GM12864 (cell line): ENCODE measurements at regions not wholly inside any gene's neighbourhood (a gene's known extent, or its start where the extent isn't known, plus 50 kb on each side); places are given as distances from the start of the nearest gene placed in this dataset.

Experiments used
- DNase-seq: peaks from one replicate; pipeline ENCODE4 v3.0.0-alpha.2; 2011; ENCODE audit warnings: low read depth
- H3K4me3 ChIP-seq: 2 replicates; pipeline ENCODE4 v1.5.1; 2011; ENCODE audit warnings: mild to moderate bottlenecking, low read depth, low read length, control low read depth
- TF ChIP-seq, protein P1 (sequence below): IDR thresholded peaks from 2 replicates; pipeline ENCODE4 v1.5.1; 2011; ENCODE audit warnings: low read depth, mild to moderate bottlenecking, moderate library complexity, low read length, control low read depth, inconsistent platforms; ENCODE audit errors: missing control alignments

DNA sequence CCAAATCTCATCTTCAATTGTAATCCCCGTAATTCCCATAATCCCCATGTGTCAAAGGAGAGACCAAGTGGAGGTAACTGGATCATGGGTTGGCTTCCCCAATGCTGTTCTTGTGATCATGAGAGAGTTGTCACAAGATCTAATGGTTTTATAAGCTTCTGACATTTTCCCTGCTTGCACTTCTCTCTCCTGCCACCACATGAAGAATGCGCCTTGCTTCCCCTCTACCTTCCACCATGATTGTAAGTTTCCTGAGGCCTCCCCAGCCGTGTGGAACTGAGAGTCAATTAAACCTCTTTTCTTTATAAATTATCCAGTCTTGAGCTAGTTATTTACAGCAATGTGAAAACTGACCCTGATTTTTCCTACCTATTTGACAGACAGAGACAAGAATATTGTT lies 162.5 kb upstream of the SYT6 start:
- no peak overlapping the region for H3K4me3 ChIP-seq
- TF ChIP-seq, protein P1, sequence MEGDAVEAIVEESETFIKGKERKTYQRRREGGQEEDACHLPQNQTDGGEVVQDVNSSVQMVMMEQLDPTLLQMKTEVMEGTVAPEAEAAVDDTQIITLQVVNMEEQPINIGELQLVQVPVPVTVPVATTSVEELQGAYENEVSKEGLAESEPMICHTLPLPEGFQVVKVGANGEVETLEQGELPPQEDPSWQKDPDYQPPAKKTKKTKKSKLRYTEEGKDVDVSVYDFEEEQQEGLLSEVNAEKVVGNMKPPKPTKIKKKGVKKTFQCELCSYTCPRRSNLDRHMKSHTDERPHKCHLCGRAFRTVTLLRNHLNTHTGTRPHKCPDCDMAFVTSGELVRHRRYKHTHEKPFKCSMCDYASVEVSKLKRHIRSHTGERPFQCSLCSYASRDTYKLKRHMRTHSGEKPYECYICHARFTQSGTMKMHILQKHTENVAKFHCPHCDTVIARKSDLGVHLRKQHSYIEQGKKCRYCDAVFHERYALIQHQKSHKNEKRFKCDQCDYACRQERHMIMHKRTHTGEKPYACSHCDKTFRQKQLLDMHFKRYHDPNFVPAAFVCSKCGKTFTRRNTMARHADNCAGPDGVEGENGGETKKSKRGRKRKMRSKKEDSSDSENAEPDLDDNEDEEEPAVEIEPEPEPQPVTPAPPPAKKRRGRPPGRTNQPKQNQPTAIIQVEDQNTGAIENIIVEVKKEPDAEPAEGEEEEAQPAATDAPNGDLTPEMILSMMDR: no peak
- no peak for DNase-seq

DNA sequence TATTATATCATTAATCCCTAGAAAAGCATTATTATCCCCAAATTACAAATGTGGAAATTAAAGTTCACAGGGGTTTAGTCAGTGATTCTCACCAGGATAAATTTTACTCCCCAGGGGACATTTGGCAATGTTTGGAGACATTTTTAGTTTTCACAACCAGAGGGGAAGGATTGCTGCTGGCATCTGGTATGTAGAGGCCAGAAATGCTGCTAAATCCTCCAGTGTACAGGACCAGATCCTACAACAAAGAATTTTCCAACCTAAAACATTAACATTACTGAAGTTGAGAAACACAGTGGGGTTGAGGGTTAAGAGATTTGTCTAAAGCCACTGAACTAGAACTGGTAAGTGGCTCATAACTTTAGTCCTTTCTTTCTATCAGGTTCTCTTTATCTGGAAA lies 162.0 kb upstream of the SYT6 start:
- DNase-seq: no peak
- no peak overlapping the region for H3K4me3 ChIP-seq
- TF ChIP-seq, protein P1: no peak

DNA sequence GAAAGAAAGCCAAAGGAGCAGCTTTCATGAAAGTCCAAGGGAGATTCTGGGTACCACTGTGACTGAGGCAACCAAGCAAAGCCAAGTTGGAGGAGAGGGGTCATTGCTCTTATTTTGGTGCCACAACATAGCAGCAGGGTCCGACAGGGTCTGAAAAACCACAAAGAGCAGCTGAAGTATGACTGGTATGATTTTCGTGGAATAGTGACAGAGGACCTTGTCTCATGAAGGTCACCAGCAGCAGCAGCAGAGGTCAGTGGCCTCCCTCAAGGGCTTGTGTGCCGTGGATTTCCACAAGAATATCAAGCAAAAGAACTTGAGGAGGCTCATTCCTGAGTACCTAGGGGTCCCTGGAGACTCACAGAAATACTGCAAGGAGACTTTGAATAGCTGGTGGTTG lies 160.9 kb upstream of the SYT6 start:
- TF ChIP-seq, protein P1: no peak
- DNase-seq: no peak
- H3K4me3 ChIP-seq: no peak overlapping the region

DNA sequence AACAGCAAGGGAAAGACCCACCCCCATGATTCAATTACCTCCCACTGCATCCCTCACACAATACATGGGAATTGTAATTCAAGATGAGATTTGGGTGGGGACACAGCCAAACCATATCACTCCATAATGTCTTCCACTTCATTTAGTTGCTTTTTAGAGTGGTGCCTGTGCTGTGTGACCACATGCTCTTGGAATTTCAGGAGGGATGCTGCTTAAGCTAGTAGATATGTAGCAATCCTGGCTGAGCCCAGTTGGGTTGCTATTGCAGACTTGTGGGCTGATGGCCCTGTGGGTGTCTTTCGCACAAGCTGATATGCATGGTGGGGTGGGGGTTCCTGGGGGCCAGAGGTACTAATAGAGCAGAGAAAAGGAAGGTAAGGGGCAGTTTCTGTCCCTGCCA lies 160.4 kb upstream of the SYT6 start:
- H3K4me3 ChIP-seq: no peak overlapping the region
- no peak for DNase-seq
- TF ChIP-seq, protein P1: no peak

DNA sequence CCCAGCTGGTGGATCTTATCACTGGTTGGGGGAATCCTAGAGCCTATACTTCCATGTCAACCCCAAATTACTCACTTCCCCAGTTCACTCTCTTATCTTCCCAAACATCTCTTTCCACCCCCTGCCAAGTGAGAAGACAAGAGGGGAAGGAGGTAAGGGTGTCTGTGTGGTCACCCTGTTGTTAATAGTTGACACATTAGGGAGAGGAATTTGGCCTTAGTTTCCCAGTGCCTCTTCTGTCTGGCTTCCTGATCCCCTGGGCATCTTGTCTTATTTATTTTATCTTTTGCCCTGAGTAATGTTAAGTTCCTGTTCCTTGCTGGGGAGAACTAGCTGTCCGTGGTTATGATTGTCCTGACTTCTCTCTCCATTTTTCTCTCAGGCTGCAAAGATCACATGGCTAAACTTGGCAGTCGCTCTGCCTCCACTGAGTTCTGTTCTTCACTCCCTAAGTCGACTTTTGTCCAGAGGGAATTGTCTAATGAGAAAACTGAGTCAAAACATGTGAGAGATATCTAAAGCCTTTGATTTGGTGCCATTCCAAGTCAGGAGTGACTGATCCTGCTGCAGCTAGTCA lies 157.1 kb upstream of the SYT6 start:
- TF ChIP-seq, protein P1: no peak
- DNase-seq: no peak
- no peak overlapping the region for H3K4me3 ChIP-seq

DNA sequence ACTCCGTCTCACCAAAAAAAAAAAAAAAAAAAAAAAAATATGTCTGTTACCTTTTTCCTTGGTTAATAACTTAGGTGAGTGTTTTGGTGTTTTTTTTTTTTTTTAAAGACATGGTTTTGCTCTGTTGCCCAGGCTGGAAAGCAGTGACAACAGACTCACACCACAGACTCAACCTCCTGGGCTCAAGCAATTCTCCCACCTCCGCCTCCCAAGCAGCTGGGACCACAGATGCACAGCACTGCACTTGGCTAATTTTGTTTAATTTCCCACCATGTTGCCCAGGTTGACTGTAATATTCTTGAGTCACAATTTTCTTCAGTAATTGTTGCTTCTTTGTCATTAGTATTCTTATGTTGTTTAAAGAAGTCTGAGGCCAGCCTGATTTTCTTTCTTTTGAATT lies 149.2 kb upstream of the SYT6 start:
- H3K4me3 ChIP-seq: no peak overlapping the region
- TF ChIP-seq, protein P1: no peak
- DNase-seq: no peak

DNA sequence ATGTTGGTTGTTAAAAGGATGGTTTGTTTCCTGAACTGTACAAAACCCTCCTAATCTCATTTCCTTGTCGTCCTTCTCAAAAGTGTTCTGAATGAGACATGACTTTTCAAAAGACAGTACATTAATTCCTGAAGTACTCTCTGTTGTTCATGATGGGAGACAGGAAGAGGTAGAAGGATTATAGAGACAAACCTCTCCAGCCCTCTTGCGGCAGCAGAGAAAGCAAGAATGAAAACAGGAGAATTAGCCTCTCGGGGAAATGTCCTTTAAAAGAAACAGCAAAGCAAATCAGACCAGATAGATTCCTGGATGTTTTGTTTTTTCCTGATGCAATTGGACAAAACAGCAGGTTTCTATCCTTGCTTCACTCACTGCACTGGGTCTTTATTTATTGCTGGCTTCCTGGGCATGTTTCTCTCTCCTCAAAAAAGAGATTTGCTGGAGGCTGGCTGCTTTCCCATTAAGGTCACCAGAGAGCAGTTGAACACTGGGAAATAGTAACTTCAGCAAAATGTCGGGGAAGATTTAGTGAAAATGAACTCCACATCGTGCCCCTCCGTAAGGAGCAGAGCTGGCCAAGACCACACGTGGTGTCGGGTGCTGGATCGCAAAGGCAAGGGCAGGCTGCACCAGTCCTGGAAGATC lies 145.8 kb upstream of the SYT6 start:
- TF ChIP-seq, protein P1: no peak
- H3K4me3 ChIP-seq: no peak overlapping the region
- no peak for DNase-seq
